PC-3 (cell line): ENCODE measurements at regions not wholly inside any gene's neighbourhood (a gene's known extent, or its start where the extent isn't known, plus 50 kb on each side); places are given as distances from the start of the nearest gene placed in this dataset.
"Not testable (repeated sequence)": the region's sequence is repeated elsewhere in the genome, so short reads cannot be mapped to it uniquely, and the experiment has no call there.

ENCODE experiments used
- ATAC-seq: fragments of 200-7000 bp; cut with Tn5 transposase; 2 replicates; pipeline ENCODE4 v1.9.1; 2020; ENCODE audit warnings: mild to moderate bottlenecking, moderate library complexity
- BruUV-seq: library from RNA; stranded (reverse); fragments of 400-500 nt; replicated peaks from 2 replicates; lab custom pipeline; 2021; lab: Mats Ljungman, UMichigan
- CTCF ChIA-PET: fragments of 300-600 bp; sonication (Branson Sonifier 250); formaldehyde crosslinking; loops from one replicate; lab custom pipeline; 2022; ENCODE audit warnings: antibody characterized with exemption; lab: Charles Lee
- POLR2A ChIA-PET: fragments of 300-600 bp; sonication (Branson Sonifier 250); formaldehyde crosslinking; loops from one replicate; lab custom pipeline; 2022; ENCODE audit warnings: antibody characterized with exemption; ENCODE audit not compliant: unreplicated experiment; lab: Charles Lee
- DNase-seq: peaks from one replicate; pipeline ENCODE4 v3.0.0-alpha.2; 2015
- H2AFZ ChIP-seq: fragments of 300-600 bp; sonication (generic); 2 replicates; pipeline ENCODE4 v1.6.0; 2016; ENCODE audit warnings: antibody characterized with exemption, low read length
- H3F3A ChIP-seq: fragments of 300-600 bp; sonication (generic); one replicate; pipeline ENCODE4 v1.6.0; 2017; ENCODE audit warnings: antibody characterized with exemption, low read length, control low read depth, mild to moderate bottlenecking; ENCODE audit not compliant: unreplicated experiment
- H3K27ac ChIP-seq: fragments of 300-600 bp; sonication (generic); 2 replicates; pipeline ENCODE4 v1.5.1; 2016; ENCODE audit warnings: mild to moderate bottlenecking, low read length
- H3K27me3 ChIP-seq: fragments of 300-600 bp; sonication (generic); 2 replicates; pipeline ENCODE4 v1.6.1; 2016; ENCODE audit warnings: low read length, mixed read lengths
- H3K36me3 ChIP-seq: fragments of 300-600 bp; sonication (generic); 2 replicates; pipeline ENCODE4 v1.6.1; 2016; ENCODE audit warnings: low read depth, mixed run types, low read length, mixed read lengths
- H3K4me1 ChIP-seq: fragments of 300-600 bp; sonication (generic); 2 replicates; pipeline ENCODE4 v1.5.1; 2016; ENCODE audit warnings: low read length; ENCODE audit not compliant: insufficient read depth
- H3K4me2 ChIP-seq: fragments of 300-600 bp; sonication (generic); 2 replicates; pipeline ENCODE4 v1.6.0; 2016; ENCODE audit warnings: low read length
- H3K4me3 ChIP-seq: fragments of 300-600 bp; sonication (generic); 2 replicates; pipeline ENCODE4 v1.5.1; 2016; ENCODE audit warnings: mild to moderate bottlenecking, low read length, mixed read lengths
- H3K79me2 ChIP-seq: fragments of 300-600 bp; sonication (generic); 2 replicates; pipeline ENCODE4 v1.6.1; 2017; ENCODE audit warnings: low read length, mixed read lengths
- H3K9ac ChIP-seq: fragments of 300-600 bp; sonication (generic); 2 replicates; pipeline ENCODE4 v1.6.0; 2016; ENCODE audit warnings: mild to moderate bottlenecking, low read length
- H3K9me2 ChIP-seq: fragments of 300-600 bp; sonication (generic); replicated peaks from 2 replicates; pipeline ENCODE4 v1.6.1; 2016; ENCODE audit warnings: mixed run types, low read length, mixed read lengths
- H3K9me3 ChIP-seq: fragments of 300-600 bp; sonication (generic); 2 replicates; pipeline ENCODE4 v1.6.1; 2016; ENCODE audit warnings: low read length, mixed read lengths
- H4K20me1 ChIP-seq: fragments of 300-600 bp; sonication (generic); 2 replicates; pipeline ENCODE4 v1.6.1; 2016; ENCODE audit warnings: low read length, mixed read lengths
- CTCF ChIP-seq: fragments of 300-600 bp; sonication (generic); conservative IDR thresholded peaks from 2 replicates; pipeline ENCODE4 v1.5.1; 2017; ENCODE audit warnings: antibody characterized with exemption, low read depth, mild to moderate bottlenecking, low read length
- EZH2 ChIP-seq: fragments of 300-600 bp; sonication (generic); IDR thresholded peaks from one replicate; pipeline ENCODE4 v1.6.1; 2017; ENCODE audit warnings: antibody characterized with exemption, mild to moderate bottlenecking, low read length; ENCODE audit not compliant: unreplicated experiment
- EZH2phosphoT487 ChIP-seq: fragments of 300-600 bp; sonication (generic); IDR thresholded peaks from 2 replicates; pipeline ENCODE4 v1.6.1; 2018; ENCODE audit warnings: mild to moderate bottlenecking, antibody characterized with exemption, low read length, borderline replicate concordance
- intact Hi-C: fragments of 100-400 bp; cut with micrococcal nuclease; formaldehyde crosslinking; loops from 2 replicates; pipeline ENCODE4 v1.9.0; 2023

- Histone ChIP-seq H2AFZ (no peak overlapping the region), H3K36me3 (no peaks in the 10 kb centered on the region), H3K4me2 (no peak overlapping the region), H3K9ac (no peak overlapping the region), H4K20me1 (no peaks in the 10 kb centered on the region), H3K4me3 (no peak overlapping the region), H3F3A (no peaks in the 10 kb centered on the region), H3K4me1 (no peaks in the 10 kb centered on the region), H3K27me3 (no peaks in the 10 kb centered on the region), H3K79me2 (no peaks in the 10 kb centered on the region), H3K9me2 (no peaks in the 10 kb centered on the region), H3K27ac (no peak overlapping the region), H3K9me3 (no peaks in the 10 kb centered on the region)
- ChIA-PET CTCF (no interaction called here), POLR2A (no interaction called here)
- no peak for TF ChIP-seq EZH2phosphoT487
- no peak for TF ChIP-seq CTCF
- TF ChIP-seq EZH2 = no peak
- ATAC-seq (no peak), DNase-seq (no peak)
- intact Hi-C loops = no loop called here
- BruUV-seq = no TSS peak
Observed at GRCh38 chr9:102237094-102237493, 498.6 kb upstream of the GRIN3A start.

- H3K9me3 ChIP-seq, H3K79me2 ChIP-seq, CTCF ChIA-PET, H3K9me2 ChIP-seq, intact Hi-C loops, H4K20me1 ChIP-seq, H3K27ac ChIP-seq, H3K4me2 ChIP-seq, DNase-seq, ATAC-seq, H3K4me1 ChIP-seq, POLR2A ChIA-PET, H3F3A ChIP-seq, H3K4me3 ChIP-seq, H3K9ac ChIP-seq, H3K27me3 ChIP-seq, BruUV-seq, H2AFZ ChIP-seq, H3K36me3 ChIP-seq: not testable (repeated sequence)
Observed at GRCh38 chr9:102227416-102227815, 489.0 kb upstream of the GRIN3A start.

GRCh38 chr9:102225841-102226441 lies 487.5 kb upstream of the GRIN3A start:
- H3K9ac ChIP-seq = no peak overlapping the region
- POLR2A ChIA-PET = no interaction called here
- H2AFZ ChIP-seq = no peak overlapping the region
- no peaks in the 10 kb centered on the region for H3K9me2 ChIP-seq
- H3K4me2 ChIP-seq = no peak overlapping the region
- H3K27me3 ChIP-seq = no peaks in the 10 kb centered on the region
- H3K27ac ChIP-seq = no peak overlapping the region
- DNase-seq (no peak), ATAC-seq (no peak)
- H3K79me2 ChIP-seq = no peaks in the 10 kb centered on the region
- TF ChIP-seq CTCF (no peak), EZH2phosphoT487 (no peak), EZH2 (no peak)
- H3K4me1 ChIP-seq = no peaks in the 10 kb centered on the region
- CTCF ChIA-PET = no interaction called here
- H3K4me3 ChIP-seq = no peak overlapping the region
- no peaks in the 10 kb centered on the region for H4K20me1 ChIP-seq
- no peaks in the 10 kb centered on the region for H3F3A ChIP-seq
- BruUV-seq = no TSS peak
- intact Hi-C loops = no loop called here
- no peaks in the 10 kb centered on the region for H3K36me3 ChIP-seq
- no peaks in the 10 kb centered on the region for H3K9me3 ChIP-seq

GRCh38 chr9:102223320-102224136 lies 485.1 kb upstream of the GRIN3A start:
- POLR2A ChIA-PET, H3K9me3 ChIP-seq, BruUV-seq, DNase-seq, H3K36me3 ChIP-seq, H4K20me1 ChIP-seq, H3K27me3 ChIP-seq, intact Hi-C loops, H3K4me1 ChIP-seq, H3K79me2 ChIP-seq, ATAC-seq, H3K27ac ChIP-seq, H3F3A ChIP-seq, H3K9me2 ChIP-seq, CTCF ChIA-PET, H3K9ac ChIP-seq: not testable (repeated sequence)
- Histone ChIP-seq H3K4me2 (peak overlapping the region; percentile 51; the same call in 1 of the 2 replicates), H2AFZ (peak overlapping the region; percentile 30; the same call in 1 of the 2 replicates), H3K4me3 (peak overlapping the region; percentile 55)
